ENCODE measurements at regions not wholly inside any gene's neighbourhood (a gene's known extent, or its start where the extent isn't known, plus 50 kb on each side); places are given as distances from the start of the nearest gene placed in this dataset.

DNA sequence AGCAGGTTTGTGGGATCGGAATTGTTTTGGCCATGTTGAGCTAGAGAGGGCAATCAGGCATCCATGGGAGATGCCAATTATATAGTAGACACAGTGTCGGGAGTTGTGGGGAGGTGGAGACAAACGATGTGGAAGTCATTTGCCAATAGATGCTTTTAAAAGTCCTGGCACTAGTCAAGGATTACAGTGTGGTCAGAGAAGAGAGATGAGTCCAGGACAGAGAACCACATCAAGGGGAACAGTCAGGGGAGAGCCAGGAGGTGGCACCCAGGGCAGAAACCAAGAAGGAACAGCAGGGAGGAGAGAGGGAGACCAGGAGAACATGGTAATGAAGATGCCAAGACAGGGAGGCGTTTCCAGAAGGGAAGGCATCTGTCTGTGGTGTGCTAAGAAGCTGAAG is 81.2 kb downstream of the ARL4C start:
- intact Hi-C loops (cut with micrococcal nuclease) = no loop called here
- Histone ChIP-seq H3K79me2 (ENCODE audit: control insufficient read depth, insufficient read depth, low read length) (no peaks in the 10 kb centered on the region), H3K4me1 (ENCODE audit: control insufficient read depth, extremely low read depth, insufficient read depth, low read length) (peaks cover 4% of the 10 kb centered on the region), H2AFZ (ENCODE audit: low read depth, low read length) (no peak overlapping the region), H3K4me3 (replicated peaks in 1 of 3; ENCODE audit: insufficient read depth in 1 of 3, low read depth in 1 of 3, low read length in 3 of 3) (no peak overlapping the region), H3K9me3 (replicated peaks; ENCODE audit: control insufficient read depth, insufficient read depth, low read length) (no peaks in the 10 kb centered on the region), H3K36me3 (ENCODE audit: control insufficient read depth in 2 of 2, extremely low read depth in 1 of 2, insufficient read depth in 2 of 2, low read length in 2 of 2) (no peaks in the 10 kb centered on the region), H4K20me1 (replicated peaks; ENCODE audit: control insufficient read depth, extremely low read depth, insufficient read depth, low read length) (no peaks in the 10 kb centered on the region), H3K4me2 (ENCODE audit: insufficient read depth, low read length) (no peak overlapping the region), H3K9me1 (replicated peaks; ENCODE audit: control insufficient read depth, extremely low read depth, insufficient read depth, low read length) (no peaks in the 10 kb centered on the region), H3K27me3 (ENCODE audit: control insufficient read depth in 2 of 2, insufficient read depth in 2 of 2, low read length in 2 of 2) (peaks cover 0 to 2% of the 10 kb centered on the region in 2 experiments), H3K9ac (replicated peaks; ENCODE audit: extremely low read depth, insufficient read depth, low read length) (no peak overlapping the region), H3K27ac (ENCODE audit: insufficient read depth, low read depth, low read length) (no peak overlapping the region)
- DNase-seq (ENCODE audit: low read depth, low spot score) = no peak
- FAIRE-seq = no peak
- no TSS peak for BruUV-seq (replicated peaks)
- dilution Hi-C loops (cut with MboI; ENCODE audit: extremely low pct_ligation_motif_present, low sequenced_read_pairs) = no loop called here
- CTCF ChIA-PET = no interaction called here
- POLR2A ChIA-PET = no interaction called here
- TF ChIP-seq GATA2 (IDR thresholded peaks at IDR 0.05; ENCODE audit: insufficient read depth, insufficient read length, low read depth, low read length) (no peak), JUN (IDR thresholded peaks at IDR 0.05; ENCODE audit: borderline replicate concordance, insufficient read depth, insufficient read length, low read depth) (no peak), POLR2A (IDR thresholded peaks at IDR 0.05; ENCODE audit: low read depth, low read length) (no peak), FOS (IDR thresholded peaks at IDR 0.05; ENCODE audit: borderline replicate concordance, insufficient read depth, low read length) (no peak), EZH2 (IDR thresholded peaks at IDR 0.05; ENCODE audit: borderline replicate concordance, low read depth, low read length, severe bottlenecking) (no peak), MYC (IDR thresholded peaks at IDR 0.05; ENCODE audit: low read depth, low read length) (no peak), POLR2AphosphoS5 (IDR thresholded peaks at IDR 0.05; ENCODE audit: insufficient read depth, low read depth, low read length) (no peak)
- TF ChIP-seq, protein P1, sequence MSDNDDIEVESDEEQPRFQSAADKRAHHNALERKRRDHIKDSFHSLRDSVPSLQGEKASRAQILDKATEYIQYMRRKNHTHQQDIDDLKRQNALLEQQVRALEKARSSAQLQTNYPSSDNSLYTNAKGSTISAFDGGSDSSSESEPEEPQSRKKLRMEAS (IDR thresholded peaks at IDR 0.05; ENCODE audit: insufficient read depth, insufficient read length) = no peak
- TF ChIP-seq, protein P2, sequence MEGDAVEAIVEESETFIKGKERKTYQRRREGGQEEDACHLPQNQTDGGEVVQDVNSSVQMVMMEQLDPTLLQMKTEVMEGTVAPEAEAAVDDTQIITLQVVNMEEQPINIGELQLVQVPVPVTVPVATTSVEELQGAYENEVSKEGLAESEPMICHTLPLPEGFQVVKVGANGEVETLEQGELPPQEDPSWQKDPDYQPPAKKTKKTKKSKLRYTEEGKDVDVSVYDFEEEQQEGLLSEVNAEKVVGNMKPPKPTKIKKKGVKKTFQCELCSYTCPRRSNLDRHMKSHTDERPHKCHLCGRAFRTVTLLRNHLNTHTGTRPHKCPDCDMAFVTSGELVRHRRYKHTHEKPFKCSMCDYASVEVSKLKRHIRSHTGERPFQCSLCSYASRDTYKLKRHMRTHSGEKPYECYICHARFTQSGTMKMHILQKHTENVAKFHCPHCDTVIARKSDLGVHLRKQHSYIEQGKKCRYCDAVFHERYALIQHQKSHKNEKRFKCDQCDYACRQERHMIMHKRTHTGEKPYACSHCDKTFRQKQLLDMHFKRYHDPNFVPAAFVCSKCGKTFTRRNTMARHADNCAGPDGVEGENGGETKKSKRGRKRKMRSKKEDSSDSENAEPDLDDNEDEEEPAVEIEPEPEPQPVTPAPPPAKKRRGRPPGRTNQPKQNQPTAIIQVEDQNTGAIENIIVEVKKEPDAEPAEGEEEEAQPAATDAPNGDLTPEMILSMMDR (IDR thresholded peaks at IDR 0.05; ENCODE audit: extremely low read depth in 1 of 2, insufficient read depth in 1 of 2, low read depth in 1 of 2, low read length in 2 of 2) = no peak
